ENCODE measurements at regions not wholly inside any gene's neighbourhood (a gene's known extent, or its start where the extent isn't known, plus 50 kb on each side); places are given as distances from the start of the nearest gene placed in this dataset.
"Not testable (repeated sequence)": the region's sequence is repeated elsewhere in the genome, so short reads cannot be mapped to it uniquely, and the experiment has no call there.

DNA sequence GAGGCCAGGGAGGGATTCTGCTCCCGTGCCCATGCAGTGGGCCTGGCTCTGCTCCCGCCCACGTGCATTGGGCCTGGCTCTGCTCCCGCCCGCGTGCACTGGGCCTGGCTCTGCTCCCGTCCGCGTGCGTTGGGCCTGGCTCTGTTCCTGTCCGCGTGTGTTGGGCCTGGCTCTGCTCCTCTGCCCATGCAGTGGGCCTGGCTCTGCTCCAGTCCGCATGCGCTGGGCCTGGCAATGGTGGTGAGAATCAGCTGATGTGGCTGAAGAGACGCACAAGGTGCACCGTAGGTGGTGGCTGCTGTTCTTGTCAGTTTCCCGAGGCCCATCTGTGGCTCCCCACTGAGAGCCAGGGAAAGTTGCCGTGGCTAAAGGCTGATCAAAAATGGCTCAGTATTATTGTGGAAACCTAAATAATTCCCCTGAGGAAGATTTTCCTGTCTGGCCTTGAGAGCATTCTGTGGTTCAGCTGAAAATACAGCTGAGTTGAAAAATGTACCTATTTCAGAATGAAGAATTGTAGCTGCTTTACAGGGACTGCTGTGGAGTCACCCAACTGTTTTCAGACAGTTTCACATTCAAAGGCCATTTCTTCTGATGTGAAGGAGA lies 572.4 kb downstream of the GLRX3 start:
- Mint-ChIP-seq H3K36me3 (ENCODE audit: insufficient read depth) (no peaks in the 10 kb centered on the region), H3K9me3 (no peaks in the 10 kb centered on the region)

DNA sequence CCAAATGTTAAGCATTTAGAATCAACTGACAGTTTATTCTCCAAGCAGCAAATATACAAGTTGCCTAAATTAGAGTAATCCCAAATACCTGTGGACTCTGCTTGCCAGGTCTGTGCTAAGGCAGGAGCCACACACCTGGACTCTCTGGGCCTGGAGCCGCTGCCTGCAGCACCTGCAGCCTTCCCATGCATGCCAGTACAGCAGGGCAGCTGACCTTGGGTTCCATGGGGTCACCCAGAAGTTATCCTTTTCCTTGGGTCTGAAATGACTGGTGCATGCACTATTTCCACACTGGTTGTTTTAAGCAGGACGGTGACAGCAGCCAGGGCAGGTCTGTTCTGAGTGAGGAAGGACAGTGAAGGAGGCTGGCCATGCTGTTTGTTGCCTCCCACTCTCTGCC lies 573.2 kb downstream of the GLRX3 start:
- Mint-ChIP-seq H3K9me3 (no peaks in the 10 kb centered on the region), H3K4me1 (ENCODE audit: low read depth) (no peaks in the 10 kb centered on the region), H3K36me3 (ENCODE audit: insufficient read depth) (no peaks in the 10 kb centered on the region), H3K4me3 (no peak overlapping the region), H3K27me3 (ENCODE audit: low read depth) (no peaks in the 10 kb centered on the region)
- ATAC-seq (no peak), DNase-seq (no peak)

More for the DNA sequence above, 572.4 kb downstream of the GLRX3 start:
- H3K4me1 Mint-ChIP-seq (ENCODE audit: low read depth), result no peaks in the 10 kb centered on the region
- H3K27me3 Mint-ChIP-seq (ENCODE audit: low read depth), result no peaks in the 10 kb centered on the region
- DNase-seq (no peak), ATAC-seq (no peak)
- no peak overlapping the region for H3K4me3 Mint-ChIP-seq

DNA sequence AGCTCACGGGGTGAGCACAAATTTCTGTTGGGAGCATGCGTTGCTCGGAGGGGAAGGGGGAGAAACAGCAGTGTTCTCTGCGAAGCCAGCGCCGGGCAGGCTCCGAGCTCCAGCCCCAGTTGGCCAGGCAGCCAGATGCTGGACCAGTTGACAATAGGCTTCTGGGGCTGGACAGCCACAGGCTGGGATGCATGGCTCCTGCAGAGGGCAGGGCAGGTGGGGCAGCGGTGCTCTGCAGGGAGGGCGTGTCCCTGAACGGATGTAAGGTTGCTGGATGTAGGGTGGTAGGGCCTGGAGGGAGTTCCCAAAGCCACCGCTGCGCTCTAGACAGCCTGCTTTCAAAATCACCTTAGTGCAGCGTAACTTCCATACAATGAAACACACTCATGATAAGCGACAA lies 574.9 kb downstream of the GLRX3 start:
- Mint-ChIP-seq H3K9me3 (no peaks in the 10 kb centered on the region), H3K36me3 (ENCODE audit: insufficient read depth) (no peaks in the 10 kb centered on the region), H3K4me1 (ENCODE audit: low read depth) (no peaks in the 10 kb centered on the region), H3K4me3 (no peak overlapping the region), H3K27me3 (ENCODE audit: low read depth) (no peaks in the 10 kb centered on the region)
- DNase-seq (no peak), ATAC-seq (no peak)

DNA sequence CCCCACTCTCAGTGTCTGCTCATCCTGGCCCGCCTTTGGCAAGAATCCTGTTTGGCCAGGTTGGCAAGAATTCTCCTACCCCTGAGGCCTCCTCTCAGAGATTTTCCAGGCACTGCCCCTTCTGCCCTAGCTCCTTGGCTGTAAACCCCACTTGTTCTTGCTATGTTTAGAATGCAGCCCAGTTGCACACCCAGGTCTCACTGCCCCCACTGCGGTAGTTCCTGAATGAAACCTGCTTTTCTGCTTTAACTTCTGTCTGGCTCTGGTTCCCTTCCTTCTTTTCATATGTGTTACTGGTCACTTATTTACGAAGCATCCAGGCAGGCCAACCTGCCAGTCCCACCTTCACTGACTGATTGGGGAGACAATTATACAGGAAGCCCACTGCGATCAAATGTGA lies 576.9 kb downstream of the GLRX3 start:
- Mint-ChIP-seq H3K9me3 (no peaks in the 10 kb centered on the region), H3K27me3 (ENCODE audit: low read depth) (no peaks in the 10 kb centered on the region), H3K4me3 (no peak overlapping the region), H3K36me3 (ENCODE audit: insufficient read depth) (no peaks in the 10 kb centered on the region), H3K4me1 (ENCODE audit: low read depth) (no peaks in the 10 kb centered on the region)
- DNase-seq (no peak), ATAC-seq (no peak)

DNA sequence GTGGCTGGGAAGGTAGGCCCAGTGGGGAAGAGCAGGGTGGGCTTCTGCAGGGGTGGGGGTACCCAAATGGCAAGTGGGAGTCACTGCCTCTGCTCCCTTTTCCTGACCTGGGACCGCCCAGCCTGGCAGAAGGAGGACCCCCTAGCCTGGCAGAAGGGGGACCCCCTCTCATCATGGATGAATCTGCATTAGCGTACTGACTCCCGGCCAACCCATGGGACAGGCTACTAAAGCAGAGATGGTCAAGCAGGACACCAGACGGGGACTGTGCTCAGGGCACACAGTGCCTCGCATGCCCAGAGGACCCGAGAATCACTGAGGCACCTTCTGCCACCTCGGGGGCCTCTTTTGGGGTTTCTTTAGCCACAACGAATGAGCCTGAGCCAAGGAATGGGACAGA lies 577.5 kb downstream of the GLRX3 start:
- Mint-ChIP-seq H3K27me3 (ENCODE audit: low read depth) (no peaks in the 10 kb centered on the region), H3K4me1 (ENCODE audit: low read depth) (no peaks in the 10 kb centered on the region), H3K4me3 (no peak overlapping the region), H3K36me3 (ENCODE audit: insufficient read depth) (no peaks in the 10 kb centered on the region), H3K9me3 (no peaks in the 10 kb centered on the region)
- DNase-seq, result no peak
- ATAC-seq, result no peak

DNA sequence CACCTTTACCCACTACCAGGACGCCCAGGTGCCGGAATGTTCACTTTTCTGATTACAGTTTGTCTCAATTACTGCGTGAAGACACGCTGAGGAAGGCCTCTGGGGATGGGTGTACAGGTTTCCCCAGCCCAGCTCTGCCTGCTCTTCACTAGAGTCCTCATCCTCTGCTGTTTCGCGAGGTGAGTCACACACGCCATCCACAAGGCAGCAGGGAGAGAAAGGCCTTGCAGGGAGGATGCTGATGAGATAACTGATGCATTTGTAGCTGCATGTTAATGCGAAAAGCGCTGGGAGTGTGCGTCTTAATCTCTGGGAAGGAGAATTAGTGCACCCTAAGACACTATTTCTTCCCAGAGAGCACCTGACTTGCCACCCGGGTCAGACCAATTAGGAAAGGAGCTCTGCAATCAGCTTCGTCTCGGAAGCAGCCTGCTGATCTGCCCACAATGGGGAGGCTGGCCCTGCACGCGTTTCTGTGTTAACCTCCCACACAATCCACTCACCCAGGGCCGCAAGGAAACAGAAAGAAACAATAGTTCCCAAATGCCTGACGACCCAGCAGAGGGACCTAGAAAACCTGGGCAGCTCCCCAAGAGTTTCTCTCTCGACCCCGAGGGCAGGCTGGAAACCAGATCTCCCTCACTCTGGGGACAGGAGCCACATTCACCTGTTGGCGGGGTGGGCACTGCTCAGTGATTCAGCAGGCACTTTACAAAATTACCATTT lies 578.7 kb downstream of the GLRX3 start:
- Mint-ChIP-seq H3K27me3 (ENCODE audit: low read depth) (no peaks in the 10 kb centered on the region), H3K4me3 (no peak overlapping the region), H3K4me1 (ENCODE audit: low read depth) (no peaks in the 10 kb centered on the region), H3K36me3 (ENCODE audit: insufficient read depth) (no peaks in the 10 kb centered on the region), H3K9me3 (no peaks in the 10 kb centered on the region)
- no peak for ATAC-seq
- no peak for DNase-seq

DNA sequence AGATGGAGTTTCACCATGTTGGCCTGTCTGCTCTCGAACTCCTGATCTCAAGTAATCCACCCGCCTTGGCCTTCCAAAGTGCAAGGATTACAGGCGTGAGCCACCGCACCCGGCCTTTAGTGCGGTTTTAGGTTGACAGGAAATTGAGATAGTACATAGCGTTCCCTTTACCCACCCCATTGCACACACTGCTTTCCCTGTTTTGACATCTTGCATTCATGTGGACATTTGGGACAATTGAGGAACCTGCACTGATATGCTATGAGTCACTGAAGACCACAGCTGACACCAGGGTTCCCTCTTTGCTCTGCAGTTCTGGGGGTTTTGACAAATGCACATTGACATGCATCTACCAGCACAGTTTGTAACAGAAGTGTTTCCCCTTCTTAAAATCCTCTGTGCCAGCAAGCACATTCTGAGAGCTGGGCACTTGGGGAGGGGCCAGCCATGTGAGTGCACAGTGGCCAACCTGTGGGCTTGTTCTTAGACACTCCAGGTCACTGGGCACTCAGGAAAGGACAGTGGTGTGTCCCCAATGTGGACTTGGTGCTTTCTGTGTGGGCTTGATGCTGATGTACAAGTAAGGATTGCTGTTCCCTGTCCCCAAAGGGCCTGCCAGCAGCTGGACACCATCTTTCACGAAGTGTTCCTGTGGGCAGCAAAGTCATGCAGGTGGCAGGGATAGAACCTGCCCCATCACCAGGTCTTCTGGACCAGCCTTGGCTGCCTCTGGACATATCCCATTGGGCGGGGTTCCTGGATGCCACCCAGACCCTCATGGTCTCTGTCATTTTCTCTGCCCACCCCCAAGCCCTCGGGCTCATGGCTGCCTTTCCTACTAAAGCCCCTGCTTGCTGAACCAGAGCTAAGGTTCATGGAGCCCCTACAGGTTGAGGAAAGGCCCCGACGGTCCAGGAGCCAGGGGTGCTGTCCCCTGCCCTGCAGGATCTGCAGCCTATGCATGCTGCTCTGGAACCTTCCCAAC lies 579.8 kb downstream of the GLRX3 start:
- H3K4me1 Mint-ChIP-seq (ENCODE audit: low read depth), result no peaks in the 10 kb centered on the region
- no peaks in the 10 kb centered on the region for H3K27me3 Mint-ChIP-seq (ENCODE audit: low read depth)
- H3K4me3 Mint-ChIP-seq, result no peak overlapping the region
- H3K9me3 Mint-ChIP-seq, result no peaks in the 10 kb centered on the region
- H3K36me3 Mint-ChIP-seq (ENCODE audit: insufficient read depth), result no peaks in the 10 kb centered on the region
- DNase-seq (no peak), ATAC-seq (no peak)

DNA sequence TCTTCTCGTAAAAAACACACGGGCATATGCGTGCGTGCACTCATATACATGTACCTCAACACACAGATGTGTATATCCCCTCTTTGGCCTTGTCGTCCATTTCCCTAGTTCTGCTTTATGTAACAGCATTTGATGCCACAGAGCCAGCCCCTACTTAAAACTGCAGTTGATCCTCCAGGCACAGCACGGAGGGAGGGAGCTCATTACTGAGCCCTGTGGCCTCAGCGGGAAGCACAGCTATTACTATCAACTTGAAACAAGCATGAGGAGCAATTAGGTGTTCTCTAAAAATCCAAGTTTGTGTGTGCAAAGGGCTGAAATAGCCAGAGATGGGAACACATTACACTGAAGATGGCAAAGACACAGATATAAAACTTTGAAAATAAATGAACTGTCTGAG lies 580.9 kb downstream of the GLRX3 start:
- H3K9me3 Mint-ChIP-seq, result no peaks in the 10 kb centered on the region
- no peak for ATAC-seq
- H3K36me3 Mint-ChIP-seq (ENCODE audit: insufficient read depth), result no peaks in the 10 kb centered on the region
- no peaks in the 10 kb centered on the region for H3K27me3 Mint-ChIP-seq (ENCODE audit: low read depth)
- no peak overlapping the region for H3K4me3 Mint-ChIP-seq
- H3K4me1 Mint-ChIP-seq (ENCODE audit: low read depth), result no peaks in the 10 kb centered on the region
- DNase-seq, result no peak

DNA sequence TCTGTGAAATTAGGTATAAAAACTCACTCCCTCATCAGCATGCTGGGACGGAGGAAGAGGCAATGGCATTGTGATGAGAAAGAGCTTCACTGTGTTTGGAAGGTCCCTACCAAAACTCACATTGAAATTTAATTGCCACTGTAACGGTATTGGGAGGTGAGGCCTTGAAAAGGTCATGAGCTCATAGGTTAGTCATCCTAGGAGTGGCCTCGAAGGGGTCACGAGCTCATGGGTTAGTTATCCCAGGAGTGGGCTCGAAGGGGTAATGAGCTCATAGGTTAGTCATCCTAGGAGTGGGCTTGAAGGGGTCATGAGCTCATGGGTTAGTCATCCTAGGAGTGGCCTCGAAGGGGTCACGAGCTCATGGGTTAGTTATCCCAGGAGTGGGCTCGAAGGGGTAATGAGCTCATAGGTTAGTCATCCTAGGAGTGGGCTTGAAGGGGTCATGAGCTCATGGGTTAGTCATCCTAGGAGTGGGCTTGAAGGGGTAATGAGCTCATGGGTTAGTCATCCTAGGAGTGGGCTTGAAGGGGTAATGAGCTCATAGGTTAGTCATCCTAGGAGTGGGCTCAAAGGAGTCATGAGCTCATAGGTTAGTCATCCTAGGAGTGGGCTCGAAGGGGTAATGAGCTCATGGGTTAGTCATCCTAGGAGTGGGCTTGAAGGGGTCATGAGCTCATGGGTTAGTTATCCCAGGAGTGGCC lies 582.7 kb downstream of the GLRX3 start:
- H3K27me3 Mint-ChIP-seq (ENCODE audit: low read depth); H3K4me3 Mint-ChIP-seq; H3K4me1 Mint-ChIP-seq (ENCODE audit: low read depth); H3K36me3 Mint-ChIP-seq (ENCODE audit: insufficient read depth); DNase-seq; H3K9me3 Mint-ChIP-seq; ATAC-seq: not testable (repeated sequence)

DNA sequence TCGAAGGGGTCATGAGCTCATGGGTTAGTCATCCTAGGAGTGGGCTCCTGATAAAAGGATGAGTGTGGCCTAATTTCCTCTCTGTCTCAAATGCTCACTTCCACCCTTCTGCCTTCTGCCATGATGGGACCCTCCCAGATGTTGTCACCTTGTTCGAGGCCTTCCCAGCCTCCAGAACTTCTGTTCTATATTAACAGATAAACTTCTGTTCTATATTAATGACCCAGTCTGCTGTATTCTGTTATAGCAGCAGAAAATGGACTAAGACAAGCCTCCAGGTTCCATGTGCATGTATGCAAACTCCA lies 583.2 kb downstream of the GLRX3 start:
- no peaks in the 10 kb centered on the region for H3K9me3 Mint-ChIP-seq
- H3K4me3 Mint-ChIP-seq, result no peak overlapping the region
- no peaks in the 10 kb centered on the region for H3K4me1 Mint-ChIP-seq (ENCODE audit: low read depth)
- ATAC-seq (no peak), DNase-seq (no peak)
- no peaks in the 10 kb centered on the region for H3K27me3 Mint-ChIP-seq (ENCODE audit: low read depth)
- no peaks in the 10 kb centered on the region for H3K36me3 Mint-ChIP-seq (ENCODE audit: insufficient read depth)

DNA sequence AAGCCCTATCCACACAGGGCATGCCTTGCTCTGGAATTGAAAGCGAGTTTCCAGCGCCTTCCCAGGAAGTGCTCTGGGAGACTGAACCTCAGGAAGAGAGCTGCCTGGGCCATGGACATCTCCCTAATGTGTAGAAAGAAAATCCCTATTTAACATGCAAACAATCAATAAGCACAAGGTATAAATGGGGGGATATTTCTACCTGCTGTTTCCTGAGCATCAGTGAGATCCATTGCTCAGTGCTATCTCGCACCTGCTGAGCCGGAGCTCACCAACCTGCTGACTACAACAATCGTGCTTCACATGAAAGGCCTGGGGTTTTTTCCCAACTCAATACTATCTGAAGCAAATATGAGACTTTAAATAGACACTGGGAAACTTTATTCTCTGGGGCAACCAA lies 584.0 kb downstream of the GLRX3 start:
- no peak for ATAC-seq
- Mint-ChIP-seq H3K9me3 (no peaks in the 10 kb centered on the region), H3K4me1 (ENCODE audit: low read depth) (no peaks in the 10 kb centered on the region), H3K4me3 (no peak overlapping the region), H3K27me3 (ENCODE audit: low read depth) (no peaks in the 10 kb centered on the region), H3K36me3 (ENCODE audit: insufficient read depth) (no peaks in the 10 kb centered on the region)
- DNase-seq, result no peak

DNA sequence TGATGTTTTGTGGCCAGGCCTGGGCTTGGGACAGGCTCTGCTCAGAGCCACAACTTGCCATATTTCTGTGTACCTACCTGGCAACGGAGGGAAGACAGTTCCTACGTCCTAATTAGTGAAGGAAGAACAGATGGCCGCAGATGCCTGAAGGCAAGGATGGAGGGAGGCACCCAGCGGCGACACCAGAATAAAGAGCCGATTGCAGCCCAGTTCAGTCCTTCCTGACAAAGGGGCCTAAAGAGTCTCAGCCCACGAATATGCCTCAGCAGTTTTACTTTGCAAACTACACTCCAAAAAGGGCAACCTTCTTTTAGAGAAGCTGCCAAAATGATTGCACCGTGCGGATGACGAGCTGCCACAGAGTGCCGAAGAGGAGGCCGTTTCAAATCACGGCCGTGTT lies 585.8 kb downstream of the GLRX3 start:
- DNase-seq (no peak), ATAC-seq (no peak)
- Mint-ChIP-seq H3K36me3 (ENCODE audit: insufficient read depth) (no peaks in the 10 kb centered on the region), H3K4me1 (ENCODE audit: low read depth) (no peaks in the 10 kb centered on the region), H3K27me3 (ENCODE audit: low read depth) (no peaks in the 10 kb centered on the region), H3K9me3 (no peaks in the 10 kb centered on the region), H3K4me3 (no peak overlapping the region)

DNA sequence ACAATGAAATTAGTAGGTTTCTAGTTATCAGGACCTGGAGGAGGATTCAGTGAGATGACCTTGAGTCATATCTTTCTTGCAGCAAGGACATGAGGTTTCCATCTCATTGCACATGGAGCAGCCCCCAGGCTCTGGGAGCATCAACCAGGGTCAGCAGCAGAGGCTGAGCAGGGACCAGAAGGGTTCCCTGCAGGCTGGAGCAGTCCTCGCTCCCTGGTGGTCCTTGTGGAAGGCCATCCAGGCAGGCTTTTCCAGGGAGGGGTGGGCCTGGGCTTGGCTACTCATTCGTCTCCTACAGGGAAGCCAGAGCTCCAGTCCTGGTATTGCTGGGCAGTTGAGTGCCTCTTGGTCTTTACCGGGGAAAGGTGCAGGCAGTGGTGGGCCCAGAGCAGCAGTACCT lies 587.5 kb downstream of the GLRX3 start:
- Mint-ChIP-seq H3K4me3 (no peak overlapping the region), H3K4me1 (ENCODE audit: low read depth) (no peaks in the 10 kb centered on the region), H3K9me3 (no peaks in the 10 kb centered on the region), H3K36me3 (ENCODE audit: insufficient read depth) (no peaks in the 10 kb centered on the region), H3K27me3 (ENCODE audit: low read depth) (peaks cover 6% of the 10 kb centered on the region)
- no peak for ATAC-seq
- DNase-seq, result no peak

DNA sequence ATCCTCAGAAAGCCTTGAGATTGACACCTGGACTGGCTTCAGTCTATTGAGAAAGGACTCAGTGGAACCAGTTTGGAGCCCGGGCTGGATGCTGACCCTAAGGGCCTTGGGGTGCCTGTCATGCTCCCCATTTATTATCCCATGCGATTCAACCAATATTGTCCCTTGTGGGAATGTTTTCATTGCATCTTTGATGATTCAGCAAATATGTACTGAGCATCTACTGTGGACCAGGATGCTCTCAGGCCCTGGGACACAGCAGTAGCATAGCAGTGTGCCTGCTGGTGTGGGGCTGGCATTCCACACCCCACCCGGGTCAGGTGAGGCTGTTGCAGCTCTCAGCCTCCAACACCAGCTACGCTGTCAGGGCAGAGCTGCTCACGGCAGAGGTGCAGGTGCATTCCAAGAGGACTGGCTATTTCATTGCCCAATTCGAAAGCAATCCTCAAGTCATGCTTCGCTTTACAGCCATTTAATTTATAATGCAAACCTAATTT lies 586.0 kb downstream of the TCERG1L start:
- H3K36me3 Mint-ChIP-seq (ENCODE audit: insufficient read depth), result no peaks in the 10 kb centered on the region
- DNase-seq, result no peak
- peaks cover 9% of the 10 kb centered on the region for H3K27me3 Mint-ChIP-seq (ENCODE audit: low read depth)
- no peak overlapping the region for H3K4me3 Mint-ChIP-seq
- H3K4me1 Mint-ChIP-seq (ENCODE audit: low read depth), result no peaks in the 10 kb centered on the region
- H3K9me3 Mint-ChIP-seq, result no peaks in the 10 kb centered on the region
- ATAC-seq, result no peak

All from activated T-cell treated with anti-CD3 and anti-CD28 coated beads, Interleukin-2, amount 50 U/mL, for 4 hours (primary cell).